Left ventricle myocardium superior (tissue), 1 donor: ENCODE measurements at regions not wholly inside any gene's neighbourhood (a gene's known extent, or its start where the extent isn't known, plus 50 kb on each side); places are given as distances from the start of the nearest gene placed in this dataset.
A peak's percentile ranks its signal among the peaks of the same experiment; 100 is the strongest.
"Not testable (repeated sequence)": the region's sequence is repeated elsewhere in the genome, so short reads cannot be mapped to it uniquely, and the experiment has no call there.

Experiments
- ATAC-seq: fragments of 200-7000 bp; cut with Tn5 transposase; one replicate; pipeline ENCODE4 v1.9.1; 2020; ENCODE audit warnings: mild to moderate bottlenecking, moderate library complexity
- DNase-seq: peaks from one replicate; pipeline ENCODE4 v3.0.0-alpha.2; 2020
- intact Hi-C: fragments of 100-400 bp; cut with micrococcal nuclease; formaldehyde crosslinking; loops from one replicate; pipeline ENCODE4 v1.11.0; 2022
- donor health status: DM: no; HTN: yes; CAD: no; lungs with severe emphysema.

DNA sequence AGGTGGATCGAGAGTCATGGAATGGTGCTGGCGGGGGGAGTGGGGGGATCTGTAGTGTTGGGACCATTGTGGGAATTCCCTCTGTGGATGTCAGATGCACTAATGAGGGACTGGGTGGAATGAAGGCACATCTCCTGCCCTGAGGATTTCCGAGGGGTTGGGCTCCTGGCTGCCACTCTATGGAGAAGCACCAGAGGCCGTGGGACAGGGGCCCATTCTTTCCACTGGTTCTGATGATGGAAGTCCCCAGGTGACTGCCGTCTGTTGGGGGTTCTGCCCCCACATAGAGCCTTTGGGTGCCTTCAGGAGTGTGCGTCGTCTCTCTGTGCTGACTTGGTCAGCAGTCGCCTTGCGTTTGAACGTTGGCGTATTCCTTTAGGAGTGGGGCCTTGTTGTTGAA is 202.9 kb downstream of the GLRX3 start:
- DNase-seq, result no peak
- intact Hi-C loops, result no loop called here
- ATAC-seq, result no peak

DNA sequence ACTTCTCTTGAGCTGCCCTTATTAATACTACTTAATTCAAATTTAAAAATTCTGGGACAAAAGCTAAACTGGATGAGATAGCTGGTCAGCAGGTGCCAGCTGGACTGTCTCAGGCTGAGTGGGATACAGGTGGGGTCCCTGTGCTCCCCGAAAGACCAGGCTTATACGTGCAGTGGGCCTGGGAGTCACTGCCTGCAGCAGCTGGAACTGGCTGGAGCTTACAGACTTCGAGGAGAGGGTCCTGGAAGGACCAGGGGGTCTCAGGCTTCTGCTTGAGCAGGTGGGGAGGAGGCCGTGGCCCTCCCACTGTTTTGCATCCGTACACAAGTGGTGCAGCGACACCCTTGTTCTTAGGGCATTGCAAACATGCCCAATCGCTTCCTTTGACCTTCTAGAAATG is 203.7 kb downstream of the GLRX3 start:
- intact Hi-C loops, result no loop called here
- no peak for DNase-seq
- ATAC-seq, result no peak

DNA sequence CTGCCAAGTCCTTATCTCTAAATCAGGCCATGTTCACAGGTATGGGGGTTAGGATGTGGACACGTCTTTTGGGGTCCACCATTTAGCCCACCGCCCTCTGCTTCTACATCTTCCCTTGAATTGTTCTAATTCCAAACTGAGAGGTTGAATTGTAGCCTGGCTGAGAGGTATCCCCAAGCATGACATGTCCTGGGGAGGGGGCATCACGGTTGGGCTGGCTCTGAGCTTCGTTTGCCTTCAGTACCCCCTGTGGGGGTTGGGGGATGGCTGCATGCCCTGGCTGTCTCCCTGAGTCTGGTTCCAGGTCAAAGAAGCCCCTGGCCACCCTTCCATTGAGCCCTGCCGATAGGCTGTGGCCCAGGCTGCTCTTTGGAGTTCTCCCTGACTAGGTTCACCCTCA is 204.6 kb downstream of the GLRX3 start:
- intact Hi-C loops, result no loop called here
- DNase-seq (no peak), ATAC-seq (no peak)

DNA sequence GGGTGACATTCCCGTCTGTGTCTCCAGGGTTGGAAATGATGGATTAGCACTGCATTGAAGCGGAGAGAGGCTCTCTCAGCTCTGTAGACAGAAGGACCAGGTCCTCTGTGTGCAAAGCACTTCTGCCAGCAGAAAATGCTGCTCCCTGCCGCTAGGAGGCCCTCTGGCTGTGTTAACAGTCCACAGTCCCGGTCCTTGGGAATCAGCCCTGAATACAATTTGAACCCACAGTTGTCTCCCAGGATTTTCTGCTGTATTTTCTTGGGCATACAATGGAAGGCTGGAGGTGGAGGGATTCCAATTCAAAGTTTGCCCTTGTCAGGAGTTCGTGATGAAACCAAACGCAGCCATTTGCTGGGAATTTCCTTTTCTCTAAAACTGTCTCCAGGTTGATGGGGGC is 205.2 kb downstream of the GLRX3 start:
- ATAC-seq (peak; percentile 67), DNase-seq (peak; percentile 53)
- intact Hi-C loops, result no loop called here

DNA sequence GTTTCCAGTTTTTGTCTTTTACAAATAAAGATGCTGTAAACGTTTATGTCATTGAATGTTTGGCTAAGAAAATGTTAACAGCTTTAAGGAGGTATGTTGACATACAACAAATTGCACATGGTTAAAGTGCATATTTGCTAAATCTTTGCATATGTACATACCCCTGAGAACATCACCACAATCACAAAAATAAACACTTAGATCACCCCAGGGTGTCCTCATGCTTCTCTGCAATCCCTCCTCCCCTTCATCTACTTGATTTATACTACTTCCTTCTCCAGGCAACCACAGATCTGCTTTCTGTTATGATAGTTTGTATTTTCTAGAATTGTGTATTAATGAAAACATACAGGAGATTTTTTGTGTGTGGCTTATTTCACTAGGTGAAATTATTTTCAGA is 209.5 kb downstream of the GLRX3 start:
- DNase-seq (no peak), ATAC-seq (no peak)
- intact Hi-C loops, result no loop called here

DNA sequence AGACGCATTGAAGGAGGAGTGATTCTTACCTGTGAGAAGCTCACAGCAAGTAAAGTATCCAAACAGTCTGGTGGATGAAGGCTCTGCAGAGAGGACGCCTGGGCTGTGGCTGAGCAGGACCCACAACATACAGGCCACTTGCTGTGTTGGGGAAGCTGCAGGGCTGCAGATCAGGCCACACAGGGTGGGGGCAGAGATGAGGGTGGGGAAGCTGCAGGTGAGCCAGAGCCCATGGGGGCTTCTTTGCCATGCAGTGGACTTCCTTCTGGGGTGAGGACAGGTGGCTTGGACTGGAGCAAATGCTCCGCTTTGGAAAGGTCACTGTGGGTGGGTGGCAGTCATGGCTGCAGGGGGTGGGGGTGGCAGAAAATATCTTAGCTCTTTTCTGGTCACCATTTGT is 214.8 kb downstream of the GLRX3 start:
- intact Hi-C loops, result no loop called here

DNA sequence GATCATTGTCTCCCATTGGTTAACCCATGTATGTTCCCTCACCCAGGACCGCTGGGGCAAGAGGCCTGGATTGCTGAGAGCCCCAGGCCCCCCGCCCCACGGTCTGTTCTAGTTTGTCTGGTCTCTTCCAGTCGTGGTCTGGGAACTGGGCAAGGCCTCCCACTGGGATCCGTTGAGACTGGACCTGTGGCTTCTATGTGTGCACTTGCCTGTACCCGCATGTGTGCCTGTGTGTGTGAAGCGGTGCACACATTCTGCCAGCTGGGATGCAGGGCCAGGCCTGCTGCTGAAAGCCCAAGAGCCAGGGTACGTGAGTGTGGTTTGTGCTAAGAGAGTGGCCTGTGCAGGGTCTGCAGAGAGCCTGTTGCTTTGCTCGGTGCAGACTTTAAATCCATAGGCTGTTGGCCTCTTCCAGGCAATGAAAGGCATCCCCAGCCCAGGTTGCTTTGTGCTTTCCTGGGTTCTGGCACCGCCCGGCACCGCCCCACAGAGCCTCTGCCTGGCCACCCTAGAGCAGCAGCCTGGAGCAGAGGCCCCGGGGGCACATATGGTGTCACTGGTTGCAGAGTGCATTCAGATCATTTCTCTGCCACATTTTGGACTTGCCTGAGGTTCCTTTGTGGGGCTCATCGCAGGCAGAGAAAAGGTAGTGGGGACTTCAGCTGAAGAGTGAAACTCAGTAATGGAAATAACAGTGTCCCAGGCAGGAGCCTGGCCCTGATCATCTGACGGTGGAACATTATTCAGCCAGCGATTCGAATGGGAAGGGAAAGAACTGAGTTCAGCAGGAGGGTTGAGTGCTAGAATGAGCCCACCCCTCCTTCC is 215.5 kb downstream of the GLRX3 start:
- DNase-seq, result no peak
- ATAC-seq, result no peak
- intact Hi-C loops, result no loop called here

More for the DNA sequence above, 214.8 kb downstream of the GLRX3 start:
- ATAC-seq (no peak), DNase-seq (no peak)

DNA sequence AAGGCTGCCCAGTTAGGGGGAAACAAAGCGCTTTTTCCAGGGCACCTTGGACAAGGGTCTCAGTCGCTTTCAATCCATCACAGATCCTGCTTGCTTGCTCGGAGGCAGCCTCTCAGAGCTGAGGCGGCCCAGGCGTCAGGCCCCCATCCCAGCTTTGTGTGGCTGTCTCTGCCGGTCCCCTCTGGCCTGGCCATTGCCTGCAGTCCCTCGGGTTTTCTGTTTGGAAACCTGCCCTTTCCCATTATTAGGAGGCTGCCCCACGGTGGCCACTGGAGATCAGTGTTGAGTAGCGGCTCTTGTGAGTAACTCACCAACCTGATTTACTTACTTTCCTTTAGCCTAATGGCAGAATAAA is 216.1 kb downstream of the GLRX3 start:
- intact Hi-C loops, result no loop called here
- no peak for ATAC-seq
- no peak for DNase-seq

DNA sequence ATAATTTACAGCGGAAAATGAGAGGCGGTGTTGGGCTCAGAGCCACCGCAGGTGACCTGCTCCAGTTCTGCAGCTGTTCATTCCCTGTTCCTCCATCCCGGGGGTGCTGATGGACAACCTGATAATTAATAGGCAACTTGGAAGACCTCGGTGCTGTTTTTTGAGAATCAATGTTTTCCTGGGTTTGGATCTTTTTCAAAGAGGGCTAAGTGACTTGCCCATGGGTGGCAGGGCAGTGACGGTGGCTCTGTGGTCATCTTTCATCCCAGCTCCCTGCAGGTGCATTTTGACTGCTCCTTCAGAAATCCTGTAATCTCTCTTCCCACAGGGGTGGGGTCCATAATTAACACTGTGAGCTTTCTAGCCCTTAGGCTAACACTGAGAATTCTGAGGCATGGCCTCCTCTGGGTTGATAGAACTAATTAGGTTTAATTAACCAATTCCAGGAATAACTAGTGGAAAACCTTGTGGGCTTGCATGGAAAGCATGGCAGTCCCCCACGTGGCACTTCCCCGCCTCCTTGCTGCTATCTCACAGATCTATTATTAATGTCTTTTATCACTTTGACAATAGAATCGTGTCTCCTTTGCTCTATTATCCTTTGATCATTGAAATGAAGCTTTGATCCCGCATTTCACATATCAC is 217.9 kb downstream of the GLRX3 start:
- DNase-seq, result no peak
- ATAC-seq, result no peak
- intact Hi-C loops, result no loop called here

DNA sequence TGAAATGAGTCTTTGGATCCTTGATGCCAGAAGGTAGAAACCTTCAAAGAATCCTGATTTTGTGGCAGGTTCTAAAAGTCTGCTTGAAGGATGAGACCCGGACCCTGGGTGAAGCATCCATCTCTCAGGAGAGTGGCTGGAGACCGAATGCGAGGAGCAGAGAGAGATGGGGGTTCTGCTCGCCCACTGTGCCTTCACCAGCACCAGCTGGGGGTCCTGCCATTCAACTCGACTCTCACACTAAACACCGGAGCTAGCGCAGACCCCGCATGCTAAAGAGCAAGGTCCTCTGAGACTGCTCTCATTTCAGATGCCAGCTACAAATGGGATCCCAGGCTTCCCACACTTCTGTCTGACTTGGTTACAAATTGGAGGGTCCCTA is 218.4 kb downstream of the GLRX3 start:
- intact Hi-C loops, result no loop called here
- no peak for ATAC-seq
- DNase-seq, result no peak

DNA sequence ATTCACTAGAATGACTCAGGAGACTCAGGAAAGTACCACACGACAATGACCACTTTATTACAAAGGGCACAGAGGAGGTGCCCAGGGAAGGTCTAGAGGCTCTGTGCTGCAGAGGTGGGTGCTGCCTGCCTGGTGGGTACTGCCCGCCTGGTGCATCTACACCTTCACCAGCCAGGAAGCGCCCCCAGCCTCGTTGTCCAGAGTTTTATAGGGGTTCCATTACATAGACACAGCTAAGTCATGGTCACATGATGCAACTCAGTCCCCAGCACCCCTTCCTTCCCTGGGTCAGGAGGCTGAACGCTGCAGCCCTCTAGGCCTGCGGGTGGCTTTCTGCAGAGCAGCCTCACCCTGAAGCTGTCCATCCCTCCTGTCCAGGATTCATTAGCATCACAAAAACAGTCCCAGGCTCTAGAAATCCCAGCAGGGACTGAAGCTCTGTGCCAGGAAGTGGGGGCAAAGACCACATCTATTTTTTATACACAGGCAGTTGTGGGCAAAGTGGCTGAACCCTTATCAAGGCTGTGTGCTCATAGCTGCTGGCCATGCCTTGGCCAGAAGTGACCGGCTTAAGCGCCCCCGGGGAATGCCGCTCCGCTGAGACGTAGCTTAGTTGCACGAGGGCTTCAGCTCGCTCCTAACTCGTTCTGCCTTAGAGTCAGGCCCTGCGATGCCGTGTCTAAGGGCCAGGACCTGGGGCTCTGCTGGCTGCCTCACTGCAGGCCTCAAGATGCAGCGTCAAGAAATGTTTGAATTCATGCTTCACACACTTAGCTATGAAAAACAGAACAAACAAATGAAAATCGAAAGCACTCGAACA is 219.0 kb downstream of the GLRX3 start:
- intact Hi-C loops, result no loop called here
- no peak for ATAC-seq
- no peak for DNase-seq

DNA sequence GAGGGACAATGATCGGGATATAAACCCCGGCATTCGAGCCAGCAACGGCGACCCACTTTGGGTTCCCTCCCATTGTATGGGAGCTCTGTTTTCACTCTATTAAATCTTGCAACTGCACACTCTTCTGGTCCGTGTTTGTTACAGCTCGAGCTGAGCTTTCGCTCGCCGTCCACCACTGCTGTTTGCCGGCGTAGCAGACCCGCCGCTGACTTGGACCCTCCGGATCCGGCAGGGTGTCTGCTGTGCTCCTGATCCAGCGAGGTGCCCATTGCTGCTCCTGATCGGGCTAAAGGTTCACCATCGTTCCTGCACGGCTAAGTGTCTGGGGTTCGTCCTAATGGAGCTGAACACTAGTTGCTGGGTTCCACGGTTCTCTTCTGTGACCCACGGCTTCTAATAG is 220.2 kb downstream of the GLRX3 start:
- ATAC-seq, intact Hi-C loops, DNase-seq: not testable (repeated sequence)

DNA sequence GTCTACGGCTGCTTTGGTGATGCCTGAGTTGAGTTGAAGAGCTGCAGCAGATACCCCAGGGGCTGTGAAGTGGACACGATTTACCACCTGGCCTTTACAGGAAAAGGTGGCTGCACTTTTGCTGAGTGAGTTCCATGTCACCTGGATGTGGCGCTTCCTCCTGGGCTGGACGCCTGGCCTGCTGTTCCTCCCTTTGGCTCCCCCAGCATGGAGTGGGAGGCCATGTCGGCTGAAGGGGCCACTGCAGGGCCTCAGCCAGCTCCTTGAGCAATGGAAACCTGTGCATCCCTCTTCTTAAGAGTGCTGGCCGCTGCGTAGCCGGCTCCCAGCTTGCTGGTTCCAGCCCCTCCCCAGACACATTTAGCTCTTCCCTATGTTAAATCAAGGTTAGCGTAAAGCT is 221.0 kb downstream of the GLRX3 start:
- DNase-seq, result no peak
- intact Hi-C loops, result no loop called here

DNA sequence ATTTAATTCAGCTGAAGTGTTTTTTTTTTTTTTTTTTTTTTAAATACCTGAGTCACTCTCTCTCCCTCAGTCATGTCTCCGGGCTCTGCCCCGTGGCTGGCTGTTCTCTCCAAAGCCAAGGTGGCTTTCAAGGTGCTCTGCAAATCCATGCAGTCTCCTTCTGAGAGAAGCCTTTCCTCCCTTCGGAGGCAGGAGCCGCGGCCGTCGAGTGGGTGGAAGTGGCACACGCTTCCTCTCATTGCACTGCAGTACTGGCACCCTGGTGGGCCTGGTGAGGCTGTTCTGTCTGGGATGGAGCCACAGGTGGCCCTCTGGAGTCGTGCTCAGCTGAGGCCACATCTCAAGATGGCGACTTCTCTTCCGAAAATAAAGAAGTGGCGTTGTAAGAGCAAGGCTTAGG is 221.8 kb downstream of the GLRX3 start:
- DNase-seq, result no peak
- intact Hi-C loops, result no loop called here
- no peak for ATAC-seq

More for the DNA sequence above, 221.0 kb downstream of the GLRX3 start:
- no peak for ATAC-seq

DNA sequence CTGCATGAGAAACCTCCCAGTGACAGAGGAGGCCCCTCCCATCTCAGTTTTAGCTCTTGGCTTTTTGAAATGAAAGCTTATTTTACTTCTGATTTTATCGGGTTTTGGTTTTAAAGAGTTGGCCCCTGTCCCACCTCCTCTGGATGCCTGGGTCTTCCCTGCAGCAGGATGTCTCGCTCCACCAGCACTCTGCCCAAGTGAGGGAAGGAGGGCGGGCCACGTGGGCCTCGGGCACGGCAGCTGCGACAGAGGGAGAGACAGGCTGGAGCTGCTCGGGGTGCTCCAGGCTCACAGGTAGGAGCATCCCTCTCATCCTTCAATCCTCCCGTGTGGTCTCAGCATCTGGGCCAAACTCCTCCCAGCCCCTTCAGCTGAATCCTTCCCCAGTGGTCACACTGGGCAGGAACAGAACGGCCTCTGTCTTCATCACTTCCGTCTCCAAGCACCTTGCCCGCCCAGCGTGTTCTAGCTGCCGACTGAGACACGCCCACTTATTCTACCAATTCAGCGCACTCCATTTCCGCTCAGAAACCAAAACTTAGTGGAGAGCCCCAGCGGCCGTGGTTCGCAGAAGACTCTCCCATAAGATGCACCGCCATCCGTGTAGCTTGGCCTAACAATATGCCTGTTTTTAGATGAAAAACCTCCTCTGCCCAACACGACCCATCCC is 222.9 kb downstream of the GLRX3 start:
- intact Hi-C loops, result no loop called here
- ATAC-seq (no peak), DNase-seq (no peak)

DNA sequence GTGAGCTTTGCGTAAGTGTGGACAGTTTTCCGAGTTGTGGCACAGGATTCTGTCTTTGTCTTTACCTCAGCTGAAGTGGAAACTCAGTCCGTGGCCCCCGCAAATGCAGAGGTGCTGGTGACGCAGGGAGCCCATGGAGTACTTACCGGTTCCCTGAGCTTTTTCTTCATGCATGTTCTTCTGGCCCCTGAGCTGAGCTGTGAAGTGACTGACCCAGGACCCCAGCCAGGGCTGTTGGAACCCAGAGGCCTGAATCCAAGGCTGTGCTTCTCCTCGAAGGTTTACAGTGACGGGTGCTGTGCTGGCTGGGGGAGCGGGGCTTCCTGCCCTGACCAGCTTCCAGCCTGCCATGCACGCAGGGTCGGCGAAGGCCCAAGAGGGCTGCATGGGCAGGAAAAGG is 223.5 kb downstream of the GLRX3 start:
- intact Hi-C loops, result no loop called here
- no peak for ATAC-seq
- DNase-seq, result no peak

DNA sequence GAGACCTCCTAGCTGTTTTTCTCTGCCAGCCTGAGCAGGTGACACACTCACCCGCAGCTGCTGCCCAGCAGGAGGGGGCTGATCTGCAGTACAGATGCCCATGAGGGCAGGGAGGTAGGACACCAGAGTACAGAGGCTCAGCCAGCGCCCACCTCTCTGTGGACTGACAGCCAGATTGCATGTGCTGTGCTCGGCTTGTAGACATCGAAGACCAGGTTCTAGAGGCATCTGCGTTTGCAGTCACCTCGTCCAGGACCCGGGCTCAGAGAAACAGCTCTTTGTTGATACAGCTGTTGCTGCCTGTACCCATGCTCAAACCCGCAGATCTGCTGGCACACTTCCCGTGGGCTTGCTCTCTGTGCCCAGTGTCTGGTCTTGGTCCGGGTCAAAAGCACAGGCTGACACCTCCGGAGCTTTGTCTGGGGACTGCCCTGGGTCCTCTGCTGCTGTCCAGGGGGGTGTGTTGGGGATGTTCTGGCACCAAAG is 224.7 kb downstream of the GLRX3 start:
- DNase-seq (no peak), ATAC-seq (no peak)
- intact Hi-C loops, result no loop called here

DNA sequence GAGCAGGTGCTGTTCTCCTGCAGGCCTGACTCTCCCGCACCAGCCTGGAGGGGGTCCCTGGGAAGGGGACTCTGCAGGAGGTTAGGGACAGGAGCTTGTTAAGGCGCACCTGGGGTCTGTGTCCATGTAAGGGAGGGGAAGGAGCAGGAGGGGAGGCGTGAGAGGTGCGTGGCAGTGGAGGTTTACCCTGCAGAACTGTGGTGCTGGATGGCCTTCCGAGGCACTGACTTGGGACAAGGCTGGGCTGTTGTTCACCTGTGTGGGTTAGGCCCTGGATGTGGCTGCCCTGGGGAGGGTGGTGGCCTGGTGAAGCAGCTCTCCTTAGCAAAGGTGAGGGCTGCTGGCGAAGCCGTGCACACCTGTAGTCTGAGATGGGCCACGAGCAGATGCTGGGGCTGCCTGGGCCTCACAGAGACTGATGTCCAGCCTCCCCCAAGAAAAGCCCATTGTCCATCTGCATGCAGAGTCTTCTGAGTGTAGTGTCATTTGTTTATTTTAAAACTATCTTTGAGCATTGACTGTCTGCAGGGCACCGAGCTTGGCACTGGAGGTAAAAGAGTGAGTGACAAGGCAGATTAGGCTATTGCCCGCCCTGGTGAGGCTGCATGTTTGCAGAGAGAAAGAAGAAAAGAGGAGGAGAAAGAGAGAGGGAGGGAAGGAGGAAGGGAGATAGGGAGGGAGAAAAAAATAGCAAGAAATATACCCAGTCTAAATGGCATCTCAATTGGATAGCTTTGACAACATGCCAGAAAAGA is 225.3 kb downstream of the GLRX3 start:
- DNase-seq, result no peak
- peak; percentile 74 for ATAC-seq
- intact Hi-C loops, result no loop called here

DNA sequence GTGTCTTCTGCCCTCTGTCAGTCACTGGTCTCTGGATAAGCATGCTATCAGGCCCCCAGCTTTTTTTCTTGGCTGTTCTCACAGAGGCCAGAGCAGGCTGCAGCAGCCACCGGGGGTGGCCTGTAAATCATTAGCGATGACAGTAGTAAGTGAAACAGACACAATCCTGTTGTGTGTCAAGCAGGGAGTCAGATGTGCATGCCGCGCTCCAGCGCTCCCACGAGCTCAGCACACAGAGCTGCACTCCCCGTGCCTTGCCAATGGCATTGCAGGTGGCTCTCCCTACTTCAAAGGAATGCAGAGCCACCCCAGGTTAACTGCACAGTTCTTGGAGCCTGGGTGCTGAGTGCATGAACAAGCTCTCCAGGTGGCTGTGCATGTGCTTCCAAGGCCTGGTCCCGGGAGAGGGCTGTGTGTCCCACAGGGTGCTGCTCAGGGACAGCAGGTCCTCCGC is 226.1 kb downstream of the GLRX3 start:
- intact Hi-C loops, result no loop called here
- DNase-seq (peak; percentile 72), ATAC-seq (peak; percentile 96)
